ENCODE measurements at regions not wholly inside any gene's neighbourhood (a gene's known extent, or its start where the extent isn't known, plus 50 kb on each side); places are given as distances from the start of the nearest gene placed in this dataset.
"Not testable (repeated sequence)": the region's sequence is repeated elsewhere in the genome, so short reads cannot be mapped to it uniquely, and the experiment has no call there.

DNA sequence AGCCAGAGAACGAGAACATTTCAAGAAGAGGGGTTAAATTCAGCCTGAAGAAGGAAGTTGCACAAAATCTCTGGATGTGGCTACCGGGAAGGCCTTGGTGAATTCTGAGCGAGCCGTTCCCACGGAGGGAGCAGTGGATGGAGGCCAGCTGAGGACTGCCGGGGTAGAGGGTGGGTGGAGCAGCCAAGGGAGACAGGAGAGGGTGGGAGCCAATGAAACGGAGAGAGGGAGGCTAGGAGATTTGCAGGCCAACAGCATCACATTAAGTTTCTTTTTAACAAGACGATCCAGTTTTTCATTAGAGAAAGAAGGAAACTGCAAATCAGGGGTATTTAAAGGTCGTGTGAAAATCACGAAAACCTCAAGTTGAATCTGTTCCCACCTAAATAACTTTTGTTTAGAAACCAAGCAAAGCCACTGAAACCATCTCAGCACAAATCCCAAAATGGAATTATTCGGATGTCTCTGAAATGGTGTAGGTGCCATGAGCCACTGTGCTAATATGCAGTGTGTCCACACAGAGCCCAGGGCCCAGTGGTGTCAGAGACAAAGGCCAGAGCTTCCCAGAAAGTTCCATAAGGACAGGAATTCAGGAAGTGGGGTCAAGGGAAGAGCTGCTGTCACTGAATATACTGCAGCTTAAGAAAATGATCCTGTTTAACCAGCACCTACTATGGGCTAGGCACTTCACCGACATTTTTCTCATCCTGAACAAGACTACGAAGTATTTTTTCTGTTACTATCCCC, 59.7 kb upstream of the SLC35C1 start:
- TF ChIP-seq POLR2A (IDR thresholded peaks at IDR 0.05): no peak
- TF ChIP-seq, protein P1, sequence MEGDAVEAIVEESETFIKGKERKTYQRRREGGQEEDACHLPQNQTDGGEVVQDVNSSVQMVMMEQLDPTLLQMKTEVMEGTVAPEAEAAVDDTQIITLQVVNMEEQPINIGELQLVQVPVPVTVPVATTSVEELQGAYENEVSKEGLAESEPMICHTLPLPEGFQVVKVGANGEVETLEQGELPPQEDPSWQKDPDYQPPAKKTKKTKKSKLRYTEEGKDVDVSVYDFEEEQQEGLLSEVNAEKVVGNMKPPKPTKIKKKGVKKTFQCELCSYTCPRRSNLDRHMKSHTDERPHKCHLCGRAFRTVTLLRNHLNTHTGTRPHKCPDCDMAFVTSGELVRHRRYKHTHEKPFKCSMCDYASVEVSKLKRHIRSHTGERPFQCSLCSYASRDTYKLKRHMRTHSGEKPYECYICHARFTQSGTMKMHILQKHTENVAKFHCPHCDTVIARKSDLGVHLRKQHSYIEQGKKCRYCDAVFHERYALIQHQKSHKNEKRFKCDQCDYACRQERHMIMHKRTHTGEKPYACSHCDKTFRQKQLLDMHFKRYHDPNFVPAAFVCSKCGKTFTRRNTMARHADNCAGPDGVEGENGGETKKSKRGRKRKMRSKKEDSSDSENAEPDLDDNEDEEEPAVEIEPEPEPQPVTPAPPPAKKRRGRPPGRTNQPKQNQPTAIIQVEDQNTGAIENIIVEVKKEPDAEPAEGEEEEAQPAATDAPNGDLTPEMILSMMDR (IDR thresholded peaks at IDR 0.05): no peak
- intact Hi-C loops (cut with DNase I; ENCODE audit: low total_unique reads): no loop called here
- 64 to 72% methylated on average over 13 of the region's 13 CpGs for WGBS, 2 donors
- no peak overlapping the region for H3K4me3 ChIP-seq (ENCODE audit: low read depth, poor library complexity, severe bottlenecking)
- DNase-seq (ENCODE audit: low spot score in 2 of 2): no peak

DNA sequence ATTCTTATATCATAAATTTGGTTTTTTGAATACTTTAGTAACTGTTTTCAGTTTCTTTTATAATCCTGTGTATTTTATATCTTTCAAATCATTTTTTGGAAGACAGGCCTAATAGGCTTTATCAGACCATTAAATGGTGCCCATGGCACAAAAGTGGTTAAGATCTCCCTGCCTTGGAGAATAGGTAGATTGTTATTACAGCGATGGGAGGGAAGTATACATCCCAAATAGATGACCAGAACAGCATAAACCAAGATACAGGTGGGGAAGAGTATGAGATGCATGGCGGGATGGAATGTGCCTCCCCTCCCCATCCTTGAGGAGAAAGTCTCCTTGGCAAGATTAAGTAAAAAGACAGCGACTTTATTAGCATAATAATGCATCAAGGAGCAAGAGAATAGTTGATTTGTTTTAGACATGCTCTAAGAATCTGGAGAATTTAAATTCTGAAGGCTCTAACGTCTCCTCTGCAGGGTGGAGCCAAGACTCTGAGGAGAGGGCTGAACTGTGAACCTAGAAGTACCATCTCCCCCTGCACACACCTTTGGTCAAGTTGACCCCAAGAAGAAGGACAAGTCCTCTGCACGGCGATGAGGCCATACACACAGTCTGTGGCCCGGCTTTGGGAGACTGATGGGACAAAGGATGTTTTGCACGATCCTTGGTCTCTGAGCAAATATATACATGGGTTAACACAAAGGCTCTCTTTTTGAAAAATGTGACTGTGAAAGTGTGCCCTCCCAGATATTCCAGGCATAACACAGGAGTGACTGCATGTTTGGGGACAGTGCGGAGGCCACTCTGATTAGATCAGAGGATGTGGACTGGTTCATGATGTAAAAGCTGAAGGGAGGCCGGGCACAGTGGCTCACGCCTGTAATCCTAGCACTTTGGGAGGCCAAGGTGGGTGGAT, 61.1 kb upstream of the SLC35C1 start:
- H3K4me3 ChIP-seq (ENCODE audit: low read depth, poor library complexity, severe bottlenecking): no peak overlapping the region
- TF ChIP-seq, protein P1 (IDR thresholded peaks at IDR 0.05): no peak
- no peak for TF ChIP-seq POLR2A (IDR thresholded peaks at IDR 0.05)
- 83 to 86% methylated on average over 11 of the region's 11 CpGs for WGBS, 2 donors
- DNase-seq (ENCODE audit: low spot score in 2 of 2): no peak
- intact Hi-C loops (cut with DNase I; ENCODE audit: low total_unique reads): no loop called here

DNA sequence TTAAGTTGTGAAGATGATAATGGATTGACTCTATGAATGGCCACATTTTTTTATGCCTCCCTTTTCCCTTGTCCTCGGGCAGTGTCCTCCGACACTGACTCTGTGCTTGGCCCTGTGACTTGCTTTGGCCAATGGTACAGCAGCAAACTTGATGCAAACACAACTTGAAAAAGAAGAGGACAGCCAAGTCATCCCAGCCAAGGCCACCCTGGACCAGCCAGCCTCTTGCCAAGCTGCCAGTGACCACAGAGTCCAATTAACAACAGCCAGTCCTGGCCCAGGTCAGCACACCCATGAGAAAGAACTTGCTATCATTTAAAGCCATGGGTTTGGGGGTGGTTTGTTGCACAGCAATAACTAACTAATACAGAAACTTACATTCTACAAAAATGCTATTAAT, 63.4 kb upstream of the SLC35C1 start:
- TF ChIP-seq POLR2A (IDR thresholded peaks at IDR 0.05): no peak
- TF ChIP-seq, protein P1 (IDR thresholded peaks at IDR 0.05): no peak
- 83 to 93% methylated on average over 2 of the region's 2 CpGs for WGBS, 2 donors

DNA sequence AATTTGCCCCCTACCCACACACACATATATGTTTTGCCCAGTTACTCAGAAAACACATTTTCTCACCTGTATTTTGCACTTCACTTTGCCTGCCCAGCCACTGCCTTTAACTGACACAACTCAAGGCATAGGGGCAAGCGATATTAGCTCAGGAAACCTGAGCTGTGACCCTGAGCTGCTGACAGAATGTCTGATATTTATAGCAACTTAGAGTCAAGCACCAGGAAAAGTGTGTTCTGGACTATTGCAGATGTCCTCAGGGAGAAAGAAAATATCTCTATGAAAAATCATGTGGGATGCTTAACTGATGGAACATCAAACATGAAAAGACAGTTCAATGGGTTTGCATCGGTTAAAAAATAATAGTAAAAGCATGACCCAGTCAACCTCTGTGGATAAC, 63.9 kb upstream of the SLC35C1 start:
- H3K4me3 ChIP-seq (ENCODE audit: low read depth, poor library complexity, severe bottlenecking): no peak overlapping the region
- intact Hi-C loops (cut with DNase I; ENCODE audit: low total_unique reads): no loop called here
- DNase-seq (ENCODE audit: low spot score in 2 of 2): no peak
- no peak for TF ChIP-seq POLR2A (IDR thresholded peaks at IDR 0.05)
- TF ChIP-seq, protein P1 (IDR thresholded peaks at IDR 0.05): no peak
- WGBS, 2 donors: 55 to 71% methylated on average over 2 of the region's 2 CpGs

More for the DNA sequence above, 63.4 kb upstream of the SLC35C1 start:
- DNase-seq (ENCODE audit: low spot score in 2 of 2): no peak
- intact Hi-C loops (cut with DNase I; ENCODE audit: low total_unique reads): no loop called here
- H3K4me3 ChIP-seq (ENCODE audit: low read depth, poor library complexity, severe bottlenecking): no peak overlapping the region

DNA sequence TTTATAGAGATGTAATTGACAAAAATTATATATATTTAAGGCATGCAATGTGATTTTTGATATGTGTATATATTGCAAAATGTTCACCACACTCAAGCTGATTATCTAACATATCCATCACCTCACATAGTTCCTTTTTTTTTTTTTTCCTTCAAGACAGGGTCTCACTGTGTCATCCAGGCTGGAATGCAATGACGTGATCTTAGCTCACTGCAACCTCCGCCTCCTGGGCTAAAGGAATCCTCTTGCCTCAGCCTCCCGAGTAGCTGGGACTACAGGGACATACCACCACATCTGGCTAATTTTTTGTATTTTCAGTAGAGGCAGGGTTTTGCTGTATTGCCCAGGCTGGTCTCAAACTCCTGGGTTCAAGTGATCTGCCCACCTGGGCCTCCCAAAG, 65.1 kb upstream of the SLC35C1 start:
- no peak for DNase-seq (ENCODE audit: low spot score in 2 of 2)
- TF ChIP-seq, protein P1 (IDR thresholded peaks at IDR 0.05): no peak
- no peak for TF ChIP-seq POLR2A (IDR thresholded peaks at IDR 0.05)
- intact Hi-C loops (cut with DNase I; ENCODE audit: low total_unique reads): no loop called here
- no peak overlapping the region for H3K4me3 ChIP-seq (ENCODE audit: low read depth, poor library complexity, severe bottlenecking)
- 78 to 79% methylated on average over 3 of the region's 3 CpGs for WGBS, 2 donors

DNA sequence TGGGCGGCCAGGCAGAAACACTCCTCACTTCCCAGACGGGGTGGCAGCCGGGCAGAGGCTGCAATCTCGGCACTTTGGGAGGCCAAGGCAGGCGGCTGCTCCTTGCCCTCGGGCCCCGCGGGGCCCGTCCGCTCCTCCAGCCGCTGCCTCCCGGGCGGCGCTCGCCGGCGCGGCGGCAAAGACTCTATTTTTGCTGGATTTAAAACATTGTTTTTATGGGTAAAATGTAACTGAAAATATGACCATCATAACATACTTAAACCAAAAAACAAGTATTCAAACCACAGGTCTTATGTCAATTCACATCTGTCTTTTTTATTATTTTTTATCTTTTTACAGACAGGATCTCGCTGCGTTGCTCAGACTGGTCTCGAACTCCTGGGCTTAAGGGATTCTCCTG, 65.9 kb upstream of the SLC35C1 start:
- 88 to 94% methylated on average over 17 to 18 of the region's 22 CpGs for WGBS, 2 donors
- DNase-seq (ENCODE audit: low spot score in 2 of 2); intact Hi-C loops (cut with DNase I; ENCODE audit: low total_unique reads); H3K4me3 ChIP-seq (ENCODE audit: low read depth, poor library complexity, severe bottlenecking): not testable (repeated sequence)

DNA sequence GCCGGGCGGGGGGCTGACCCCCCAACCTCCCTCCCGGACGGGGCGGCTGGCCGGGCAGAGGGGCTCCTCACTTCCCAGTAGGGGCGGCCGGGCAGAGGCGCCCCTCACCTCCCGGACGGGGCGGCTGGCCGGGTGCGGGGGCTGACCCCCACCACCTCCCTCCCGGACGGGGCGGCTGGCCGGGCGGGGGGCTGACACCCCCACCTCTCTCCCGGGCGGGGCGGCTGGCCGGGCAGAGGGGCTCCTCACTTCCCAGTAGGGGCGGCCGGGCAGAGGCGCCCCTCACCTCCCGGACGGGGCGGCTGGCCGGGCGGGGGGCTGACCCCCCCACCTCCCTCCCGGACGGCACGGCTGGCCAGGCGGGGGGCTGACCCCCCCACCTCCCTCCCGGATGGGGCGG, 66.8 kb upstream of the SLC35C1 start:
- WGBS, 2 donors: no CpG with 5 or more reads among the region's 37 CpGs
- DNase-seq (ENCODE audit: low spot score in 2 of 2); H3K4me3 ChIP-seq (ENCODE audit: low read depth, poor library complexity, severe bottlenecking); intact Hi-C loops (cut with DNase I; ENCODE audit: low total_unique reads): not testable (repeated sequence)
